ENCODE measurements at regions not wholly inside any gene's neighbourhood (a gene's known extent, or its start where the extent isn't known, plus 50 kb on each side); places are given as distances from the start of the nearest gene placed in this dataset.

- TF ChIP-seq EZH2 (IDR thresholded peaks at IDR 0.05; ENCODE audit: insufficient read depth, poor library complexity, severe bottlenecking), result no peak
- no peak for TF ChIP-seq EZH2phosphoT487 (IDR thresholded peaks at IDR 0.05; ENCODE audit: insufficient read depth, low read depth)
These were observed 109.9 kb upstream of the RGMB start for GRCh38 chr5:98663521-98663920.

All from GM23248 (cell line).